Central memory CD4-positive, alpha-beta T cell (primary cell): ENCODE measurements at regions not wholly inside any gene's neighbourhood (a gene's known extent, or its start where the extent isn't known, plus 50 kb on each side); places are given as distances from the start of the nearest gene placed in this dataset.
"Not testable (repeated sequence)": the region's sequence is repeated elsewhere in the genome, so short reads cannot be mapped to it uniquely, and the experiment has no call there.

Source experiments
- DNase-seq: peaks from one replicate; pipeline ENCODE4 v3.0.0; 2022

DNA sequence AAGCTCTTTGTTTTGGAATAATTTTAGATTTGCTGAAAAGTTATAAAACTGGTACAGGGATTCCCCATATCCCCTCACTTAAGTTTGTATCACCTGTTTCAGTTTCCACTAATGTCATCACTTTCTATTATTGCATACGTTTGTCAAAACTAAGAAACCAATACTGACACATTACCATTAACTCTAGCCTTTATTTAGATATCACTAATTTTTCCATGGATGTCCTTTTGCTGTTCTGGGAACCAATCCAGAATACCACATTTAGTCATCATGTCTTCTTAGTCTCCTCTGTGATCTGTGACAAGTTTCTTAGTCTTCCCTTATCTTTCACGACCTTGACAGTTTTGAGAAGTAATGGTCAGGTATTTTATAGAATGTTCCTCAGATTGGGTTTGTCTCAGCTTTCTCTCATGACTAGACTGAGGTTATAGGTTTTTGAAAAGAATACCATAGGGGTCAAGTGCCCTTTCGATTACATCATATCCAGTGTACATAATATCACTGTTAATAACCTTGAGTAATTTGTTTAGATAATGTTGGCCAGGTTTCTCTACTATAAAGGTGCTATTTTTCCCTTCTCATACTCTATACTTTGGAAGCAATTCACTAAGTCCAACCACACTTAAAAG is 51.9 kb upstream of the NMUR2 start:
- DNase-seq = no peak

DNA sequence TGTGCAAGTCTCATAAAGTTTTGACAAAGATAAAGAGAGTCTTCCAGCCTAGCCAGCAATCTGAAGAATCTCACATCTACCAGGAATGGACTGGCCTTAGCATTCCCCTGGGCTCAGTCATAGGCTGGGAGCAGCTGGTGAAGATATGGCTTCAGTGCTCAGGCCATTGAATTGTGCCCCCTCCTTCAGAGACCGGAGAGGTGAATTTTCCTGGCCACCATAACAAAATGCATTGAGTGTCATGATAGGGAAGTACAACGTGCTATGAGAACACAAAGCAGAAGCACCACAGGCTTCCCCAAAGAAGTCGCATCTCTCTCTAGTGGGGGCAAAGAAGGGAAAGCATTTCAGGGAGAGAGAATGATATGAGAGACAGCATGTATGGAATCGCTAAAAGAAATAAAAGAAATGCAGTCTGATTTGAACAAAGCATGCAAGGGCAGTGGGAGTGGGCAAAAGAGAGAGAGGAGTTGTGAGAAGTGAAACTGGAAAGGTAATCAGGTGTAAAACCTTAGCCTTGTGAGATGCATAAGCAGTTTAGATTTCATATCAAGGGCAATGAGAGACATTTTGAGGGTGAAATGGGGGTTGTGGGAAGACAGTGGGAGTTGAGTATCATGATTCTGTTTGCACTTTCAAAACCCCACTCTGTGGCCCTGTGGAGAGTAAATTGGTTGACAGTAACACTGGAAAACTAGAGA is 57.1 kb upstream of the NMUR2 start:
- DNase-seq = no peak

- DNase-seq = no peak
Observed at GRCh38 chr5:152464048-152464447, 59.0 kb upstream of the NMUR2 start.

DNA sequence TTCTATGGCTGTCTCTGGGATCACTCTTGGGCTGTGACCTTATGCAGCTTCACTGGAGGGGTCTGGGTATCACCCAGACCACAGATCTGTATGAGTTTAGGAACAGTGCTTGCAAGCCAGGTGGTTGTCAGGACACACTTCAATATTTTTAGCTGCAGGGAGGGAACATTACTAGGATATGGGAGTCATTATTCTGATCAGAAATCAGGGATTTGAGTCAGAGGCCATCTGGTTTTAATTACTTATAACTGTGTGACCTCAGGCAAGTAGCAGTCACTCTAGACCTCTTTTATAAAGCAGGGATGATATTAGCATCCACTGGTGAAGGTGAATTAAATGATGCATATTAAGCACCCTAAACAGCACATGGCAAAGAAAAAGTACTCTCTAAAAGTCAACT is 60.1 kb upstream of the NMUR2 start:
- no peak for DNase-seq

DNA sequence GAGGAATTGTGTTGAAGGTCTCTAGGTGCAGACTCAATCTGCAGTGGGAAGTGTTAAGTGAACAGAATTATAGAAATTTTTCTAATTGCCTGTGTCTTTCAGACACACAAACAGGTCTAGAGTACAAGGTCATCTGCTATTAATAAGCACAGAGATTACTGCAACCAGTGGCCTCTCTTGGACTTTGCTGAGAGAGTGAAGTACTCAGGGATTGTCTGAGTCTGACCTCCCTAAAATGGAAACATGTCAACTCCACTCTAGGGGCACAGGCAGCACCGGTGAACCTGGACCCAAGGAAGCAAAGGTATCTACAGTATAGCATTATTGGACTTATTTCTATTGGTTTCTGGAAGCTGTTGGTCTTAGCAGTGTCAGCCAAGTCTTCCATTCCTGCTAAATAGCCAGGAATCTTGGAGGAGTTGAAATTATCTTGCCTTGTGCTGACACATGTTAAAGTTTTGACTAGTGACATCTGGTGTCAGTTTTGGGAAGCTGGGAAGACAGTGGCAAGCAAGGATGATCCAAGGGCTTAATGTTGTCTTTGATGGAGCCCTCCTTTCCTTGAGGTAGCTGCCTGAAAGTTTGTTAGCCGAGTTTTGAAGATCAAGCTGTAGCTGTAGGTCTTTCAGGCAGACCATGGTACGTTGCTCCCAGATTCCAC is 61.1 kb upstream of the NMUR2 start:
- no peak for DNase-seq

- no peak for DNase-seq
Observed at GRCh38 chr5:152470167-152470566, 65.1 kb upstream of the NMUR2 start.

GRCh38 chr5:152472083-152472482 is 67.0 kb upstream of the NMUR2 start:
- no peak for DNase-seq

DNA sequence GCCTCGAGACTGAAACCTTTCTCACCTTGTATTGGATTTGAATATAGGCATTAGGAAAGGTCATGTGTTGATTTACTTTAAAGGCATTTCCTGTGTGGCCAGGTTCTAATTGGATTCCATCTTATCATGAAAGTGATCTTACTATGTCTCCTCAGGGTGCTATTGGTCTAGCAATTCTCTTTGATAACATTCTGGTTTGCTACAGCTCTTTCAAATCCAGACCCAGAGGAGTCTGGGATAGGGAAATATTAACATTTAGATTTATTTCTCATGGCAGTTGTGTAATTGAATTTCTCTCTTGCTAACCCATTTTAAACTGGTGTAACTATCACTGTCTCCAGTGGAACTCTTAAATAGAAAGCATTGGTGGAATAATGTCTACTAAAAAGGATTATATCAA is 69.9 kb upstream of the NMUR2 start:
- DNase-seq = no peak

GRCh38 chr5:152477536-152477935 is 72.5 kb upstream of the NMUR2 start:
- DNase-seq = no peak

DNA sequence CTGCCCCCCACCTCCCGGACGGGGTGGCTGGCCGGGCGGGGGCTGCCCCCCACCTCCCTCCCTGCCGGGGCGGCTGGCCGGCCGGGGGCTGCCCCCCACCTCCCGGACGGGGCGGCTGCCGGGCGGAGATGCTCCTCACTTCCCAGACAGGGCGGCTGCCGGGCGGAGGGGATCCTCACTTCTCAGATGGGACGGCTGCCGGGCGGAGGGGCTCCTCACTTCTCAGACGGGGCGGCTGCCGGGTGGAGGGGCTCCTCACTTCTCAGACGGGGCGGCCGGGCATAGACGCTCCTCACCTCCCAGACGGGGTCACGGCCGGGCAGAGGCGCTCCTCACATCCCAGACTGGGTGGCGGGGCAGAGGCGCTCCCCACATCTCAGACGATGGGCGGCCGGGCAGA is 74.8 kb upstream of the NMUR2 start:
- not testable (repeated sequence) for DNase-seq

GRCh38 chr5:152480677-152481076 is 75.6 kb upstream of the NMUR2 start:
- DNase-seq = not testable (repeated sequence)

DNA sequence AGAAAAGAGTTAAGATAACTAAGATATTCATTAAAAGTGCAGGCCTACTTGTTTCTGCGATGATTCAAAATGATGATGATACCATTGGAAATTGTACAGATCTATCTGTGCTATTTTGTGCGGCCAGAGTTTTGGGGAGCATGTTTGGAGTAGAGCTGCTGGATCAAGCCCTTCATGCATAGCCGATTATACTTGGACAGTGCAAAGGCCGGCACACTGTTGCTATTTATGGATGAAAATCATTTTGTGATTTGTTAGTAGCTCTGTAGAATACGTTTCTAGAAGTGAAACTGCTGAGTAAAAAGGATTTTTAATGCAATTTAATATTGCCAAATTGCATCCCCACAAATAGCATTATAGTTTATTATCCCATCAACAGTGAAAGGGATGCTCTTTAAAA is 82.1 kb upstream of the NMUR2 start:
- DNase-seq = no peak

DNA sequence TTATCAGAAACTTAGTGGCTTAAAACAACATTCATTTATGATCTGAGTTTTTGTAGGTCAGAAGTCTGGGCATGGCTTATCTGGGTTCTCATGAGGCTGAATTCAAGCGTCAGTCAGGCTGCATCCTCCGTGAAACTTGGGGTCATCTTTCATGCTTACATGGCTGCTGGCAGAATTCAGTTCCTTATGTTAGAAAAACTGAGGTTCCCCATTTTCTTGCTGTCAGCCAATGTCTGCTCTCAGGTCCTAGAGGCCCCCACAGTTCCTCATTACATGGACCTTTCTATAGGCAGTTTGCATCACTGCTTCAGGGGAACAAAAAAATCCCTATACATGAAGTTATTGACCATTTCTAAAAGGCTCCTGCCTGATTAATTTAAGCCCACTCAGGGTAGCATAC is 83.8 kb upstream of the NMUR2 start:
- no peak for DNase-seq

- no peak for DNase-seq
Observed at GRCh38 chr5:152499814-152500535, 94.9 kb upstream of the NMUR2 start.

DNA sequence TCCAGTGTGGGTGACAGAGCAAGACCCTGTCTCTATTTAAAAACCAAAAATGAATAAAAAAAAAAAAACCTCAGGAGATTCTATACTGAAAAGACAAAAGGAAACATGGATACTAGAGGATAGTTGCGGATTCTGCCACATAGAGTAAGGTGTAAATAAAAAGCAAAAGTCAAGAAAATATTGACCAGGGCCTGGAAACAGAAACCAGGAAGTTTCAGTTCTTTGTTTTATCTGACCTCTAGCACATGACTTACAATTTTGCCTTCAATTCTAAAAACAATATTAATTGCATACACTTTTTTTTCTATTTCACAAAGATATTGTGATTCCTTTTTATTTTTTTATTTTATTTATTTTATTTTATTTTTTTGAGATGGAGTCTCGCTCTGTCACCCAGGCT is 96.2 kb upstream of the NMUR2 start:
- DNase-seq = no peak

- DNase-seq = no peak
Observed at GRCh38 chr5:152503206-152503605, 98.1 kb upstream of the NMUR2 start.

GRCh38 chr5:152505442-152506042 is 100.5 kb upstream of the NMUR2 start:
- peak; percentile 17 for DNase-seq

DNA sequence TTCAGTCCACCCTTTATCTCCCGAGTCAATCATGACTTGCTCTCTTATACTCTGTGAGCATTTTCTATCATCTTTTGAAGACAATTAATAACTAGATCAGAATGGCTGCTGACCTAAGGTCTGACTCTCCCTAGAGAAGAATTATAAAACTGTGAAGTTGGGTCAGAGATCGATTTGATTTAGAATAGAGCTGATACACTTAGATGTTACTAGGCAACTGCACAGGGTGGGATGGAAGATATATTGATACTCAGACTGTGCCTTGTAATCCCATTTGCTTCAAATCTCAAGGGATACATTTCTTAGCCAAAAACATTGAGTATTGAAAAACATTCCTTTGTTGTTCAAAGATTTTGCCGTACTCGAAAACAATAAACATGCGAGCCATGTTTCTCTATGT is 106.0 kb upstream of the NMUR2 start:
- no peak for DNase-seq

DNA sequence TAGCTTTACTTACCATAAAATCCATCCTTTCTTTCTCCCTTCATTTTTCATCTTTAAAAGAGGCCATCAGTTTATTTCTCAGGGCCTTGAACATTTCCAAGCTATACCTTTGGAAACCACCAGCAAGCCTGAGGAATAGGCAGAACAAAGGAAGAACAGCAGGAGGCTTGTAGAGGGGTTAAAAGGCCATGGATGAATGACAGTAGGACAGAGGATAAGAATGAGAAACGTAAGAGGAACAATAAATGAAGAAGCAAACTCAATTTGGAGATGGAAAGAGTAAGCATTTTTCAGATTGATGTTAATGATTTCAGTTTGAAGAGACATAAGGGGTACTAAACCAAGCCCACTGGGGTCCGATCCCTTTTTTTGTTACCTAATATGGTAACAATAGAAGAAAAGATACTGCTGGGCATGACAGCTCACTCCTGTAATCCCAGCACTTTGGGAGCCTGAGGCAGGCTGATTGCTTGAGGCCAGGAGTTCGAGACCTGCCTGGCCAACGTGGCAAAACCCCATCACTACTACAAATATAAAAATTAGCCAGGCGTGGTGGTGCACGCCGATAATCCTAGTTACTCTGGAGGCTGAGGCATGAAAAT is 106.6 kb upstream of the NMUR2 start:
- no peak for DNase-seq

GRCh38 chr5:152514827-152515397 is 109.8 kb upstream of the NMUR2 start:
- no peak for DNase-seq

- DNase-seq = no peak
Observed at GRCh38 chr5:152523964-152524363, 118.9 kb upstream of the NMUR2 start.

- DNase-seq = no peak
Observed at GRCh38 chr5:152527358-152528052, 122.4 kb upstream of the NMUR2 start.
